Astrocyte of the cerebellum (primary cell): ENCODE measurements at regions not wholly inside any gene's neighbourhood (a gene's known extent, or its start where the extent isn't known, plus 50 kb on each side); places are given as distances from the start of the nearest gene placed in this dataset.

Experiments
- DNase-seq: peaks from one replicate; pipeline ENCODE4 v3.0.0-alpha.2; 2011; ENCODE audit warnings: low read depth
- H3K4me3 ChIP-seq: 2 replicates; pipeline ENCODE4 v1.5.1; 2011; ENCODE audit warnings: mild to moderate bottlenecking, low read depth, low read length, moderate library complexity
- CTCF ChIP-seq: IDR thresholded peaks from 2 replicates; pipeline ENCODE4 v1.5.1; 2012; ENCODE audit warnings: low read length, low read depth, moderate library complexity, mild to moderate bottlenecking; ENCODE audit errors: missing control alignments
- in situ Hi-C: cut with HindIII; loops from 2 replicates; pipeline ENCODE4 v1.10.0; 2017; ENCODE audit warnings: low sequenced_read_pairs

GRCh38 chr3:105274536-105274935, 92.2 kb upstream of the ALCAM start:
- in situ Hi-C loops = no loop called here

GRCh38 chr3:105274958-105275357, 91.8 kb upstream of the ALCAM start:
- TF ChIP-seq CTCF = no peak
- no peak overlapping the region for H3K4me3 ChIP-seq
- in situ Hi-C loops = no loop called here
- DNase-seq = no peak

More at GRCh38 chr3:105274536-105274935, 92.2 kb upstream of the ALCAM start:
- no peak overlapping the region for H3K4me3 ChIP-seq
- no peak for DNase-seq
- TF ChIP-seq CTCF = no peak

- TF ChIP-seq CTCF = no peak
- DNase-seq = no peak
- H3K4me3 ChIP-seq = no peak overlapping the region
- in situ Hi-C loops = no loop called here
Observed at GRCh38 chr3:105277656-105278055, 89.1 kb upstream of the ALCAM start.

- no peak for DNase-seq
- in situ Hi-C loops = no loop called here
- TF ChIP-seq CTCF = no peak
- H3K4me3 ChIP-seq = no peak overlapping the region
Observed at GRCh38 chr3:105278688-105279087, 88.0 kb upstream of the ALCAM start.

GRCh38 chr3:105281989-105282388, 84.7 kb upstream of the ALCAM start:
- in situ Hi-C loops = no loop called here
- no peak for TF ChIP-seq CTCF

GRCh38 chr3:105284876-105285275, 81.8 kb upstream of the ALCAM start:
- in situ Hi-C loops = no loop called here
- no peak for DNase-seq
- TF ChIP-seq CTCF = no peak
- H3K4me3 ChIP-seq = no peak overlapping the region

More at GRCh38 chr3:105281989-105282388, 84.7 kb upstream of the ALCAM start:
- no peak overlapping the region for H3K4me3 ChIP-seq
- no peak for DNase-seq

GRCh38 chr3:105285653-105286241, 81.0 kb upstream of the ALCAM start:
- H3K4me3 ChIP-seq = no peak overlapping the region
- in situ Hi-C loops = no loop called here
- no peak for DNase-seq
- TF ChIP-seq CTCF = no peak
